Gastroesophageal sphincter (tissue), 3 donors: ENCODE measurements at regions not wholly inside any gene's neighbourhood (a gene's known extent, or its start where the extent isn't known, plus 50 kb on each side); places are given as distances from the start of the nearest gene placed in this dataset.

ENCODE experiments used
- EP300 ChIP-seq: sonication (generic); formaldehyde crosslinking; IDR thresholded peaks from one replicate; pipeline ENCODE4 v1.6.1; 2017; ENCODE audit warnings: antibody characterized with exemption, mild to moderate bottlenecking
- POLR2A ChIP-seq, 2 donors: fragments of 450-650 bp; IDR thresholded peaks; one replicate each; pipeline ENCODE4 v1.6.1; 2017; ENCODE audit warnings: antibody characterized with exemption in 2 of 2, mild to moderate bottlenecking in 2 of 2, moderate library complexity in 1 of 2
- POLR2AphosphoS5 ChIP-seq: sonication (generic); formaldehyde crosslinking; IDR thresholded peaks from one replicate; pipeline ENCODE4 v1.6.1; 2017; ENCODE audit warnings: antibody characterized with exemption
- TF ChIP-seq, protein P1 (sequence below), 4 experiments: fragments of 200-600 bp in 2 of 4; fragments of 450-650 bp in 2 of 4; sonication (generic) in 1 of 4; IDR thresholded peaks; one replicate each; pipeline ENCODE4 v1.5.1; 2017 to 2019; ENCODE audit warnings: antibody characterized with exemption in 4 of 4, mild to moderate bottlenecking in 2 of 4, moderate library complexity in 2 of 4

DNA sequence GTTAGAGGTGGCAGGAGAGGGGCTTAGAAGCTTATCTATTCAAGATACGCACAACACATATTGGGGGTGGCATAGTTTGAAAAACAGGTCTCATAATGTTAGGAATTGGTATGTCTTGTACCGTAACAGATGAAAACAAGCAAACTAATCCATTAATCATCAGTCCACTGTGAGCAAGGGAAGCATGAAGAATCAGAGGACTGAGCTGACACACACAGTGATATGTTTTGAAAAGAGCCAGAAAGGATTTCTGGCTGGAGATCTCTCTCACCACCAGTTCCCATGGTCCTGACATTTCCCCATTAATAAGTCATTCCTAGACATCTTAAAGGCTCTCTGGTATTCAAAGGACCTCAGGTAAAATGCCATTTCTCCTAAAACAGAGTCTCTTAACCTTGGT lies 158.8 kb upstream of the PHACTR1 start:
- TF ChIP-seq, protein P1, sequence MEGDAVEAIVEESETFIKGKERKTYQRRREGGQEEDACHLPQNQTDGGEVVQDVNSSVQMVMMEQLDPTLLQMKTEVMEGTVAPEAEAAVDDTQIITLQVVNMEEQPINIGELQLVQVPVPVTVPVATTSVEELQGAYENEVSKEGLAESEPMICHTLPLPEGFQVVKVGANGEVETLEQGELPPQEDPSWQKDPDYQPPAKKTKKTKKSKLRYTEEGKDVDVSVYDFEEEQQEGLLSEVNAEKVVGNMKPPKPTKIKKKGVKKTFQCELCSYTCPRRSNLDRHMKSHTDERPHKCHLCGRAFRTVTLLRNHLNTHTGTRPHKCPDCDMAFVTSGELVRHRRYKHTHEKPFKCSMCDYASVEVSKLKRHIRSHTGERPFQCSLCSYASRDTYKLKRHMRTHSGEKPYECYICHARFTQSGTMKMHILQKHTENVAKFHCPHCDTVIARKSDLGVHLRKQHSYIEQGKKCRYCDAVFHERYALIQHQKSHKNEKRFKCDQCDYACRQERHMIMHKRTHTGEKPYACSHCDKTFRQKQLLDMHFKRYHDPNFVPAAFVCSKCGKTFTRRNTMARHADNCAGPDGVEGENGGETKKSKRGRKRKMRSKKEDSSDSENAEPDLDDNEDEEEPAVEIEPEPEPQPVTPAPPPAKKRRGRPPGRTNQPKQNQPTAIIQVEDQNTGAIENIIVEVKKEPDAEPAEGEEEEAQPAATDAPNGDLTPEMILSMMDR (IDR thresholded peaks at IDR 0.05): no peak
- TF ChIP-seq POLR2A (IDR thresholded peaks at IDR 0.05) (no peak), POLR2AphosphoS5 (no peak), EP300 (no peak)
